ENCODE measurements at regions not wholly inside any gene's neighbourhood (a gene's known extent, or its start where the extent isn't known, plus 50 kb on each side); places are given as distances from the start of the nearest gene placed in this dataset.

GRCh38 chr6:91646649-91647048 lies 1059.8 kb upstream of the MAP3K7 start:
- Histone ChIP-seq H3K27me3 (ENCODE audit: insufficient read depth, poor library complexity, severe bottlenecking) (no peaks in the 10 kb centered on the region), H3K27ac (replicated peaks) (no peak overlapping the region), H3K4me3 (replicated peaks; ENCODE audit: insufficient read depth, low read length) (no peak overlapping the region)
- no peak for DNase-seq (ENCODE audit: low read depth in 1 of 2, low spot score in 1 of 2)
- TF ChIP-seq GABPA (IDR thresholded peaks at IDR 0.05; ENCODE audit: low read depth) (no peak), SPI1 (IDR thresholded peaks at IDR 0.05; ENCODE audit: borderline replicate concordance, low read depth) (no peak), CTCF (IDR thresholded peaks at IDR 0.05; ENCODE audit: insufficient read depth, low read length) (no peak), POLR2AphosphoS5 (IDR thresholded peaks at IDR 0.05; ENCODE audit: low read depth) (no peak), REST (IDR thresholded peaks at IDR 0.05; ENCODE audit: insufficient replicate concordance, low read depth) (no peak)

- Histone ChIP-seq H3K4me3 (replicated peaks; ENCODE audit: insufficient read depth, low read length) (no peak overlapping the region), H3K27me3 (ENCODE audit: insufficient read depth, poor library complexity, severe bottlenecking) (no peaks in the 10 kb centered on the region), H3K27ac (replicated peaks) (no peak overlapping the region)
- no peak for DNase-seq (ENCODE audit: low read depth in 1 of 2, low spot score in 1 of 2)
- TF ChIP-seq REST (IDR thresholded peaks at IDR 0.05; ENCODE audit: insufficient replicate concordance, low read depth): no peak
- TF ChIP-seq GABPA (IDR thresholded peaks at IDR 0.05; ENCODE audit: low read depth): no peak
These were observed 1058.9 kb upstream of the MAP3K7 start for GRCh38 chr6:91645811-91646210.

- Histone ChIP-seq H3K4me3 (replicated peaks; ENCODE audit: insufficient read depth, low read length) (no peak overlapping the region), H3K27ac (replicated peaks) (no peak overlapping the region), H3K27me3 (ENCODE audit: insufficient read depth, poor library complexity, severe bottlenecking) (no peaks in the 10 kb centered on the region)
- DNase-seq (ENCODE audit: low read depth in 1 of 2, low spot score in 1 of 2): no peak
- TF ChIP-seq REST (IDR thresholded peaks at IDR 0.05; ENCODE audit: insufficient replicate concordance, low read depth) (no peak), SPI1 (IDR thresholded peaks at IDR 0.05; ENCODE audit: borderline replicate concordance, low read depth) (no peak), POLR2AphosphoS5 (IDR thresholded peaks at IDR 0.05; ENCODE audit: low read depth) (no peak), CTCF (IDR thresholded peaks at IDR 0.05; ENCODE audit: insufficient read depth, low read length) (no peak), GABPA (IDR thresholded peaks at IDR 0.05; ENCODE audit: low read depth) (no peak)
These were observed 1050.3 kb upstream of the MAP3K7 start for GRCh38 chr6:91637217-91637616.

GRCh38 chr6:91634791-91635190 lies 1047.9 kb upstream of the MAP3K7 start:
- H3K4me3 ChIP-seq (replicated peaks; ENCODE audit: insufficient read depth, low read length): no peak overlapping the region
- DNase-seq (ENCODE audit: low read depth in 1 of 2, low spot score in 1 of 2): no peak
- no peaks in the 10 kb centered on the region for H3K27me3 ChIP-seq (ENCODE audit: insufficient read depth, poor library complexity, severe bottlenecking)
- no peak for TF ChIP-seq GABPA (IDR thresholded peaks at IDR 0.05; ENCODE audit: low read depth)
- no peak for TF ChIP-seq REST (IDR thresholded peaks at IDR 0.05; ENCODE audit: insufficient replicate concordance, low read depth)
- no peak for TF ChIP-seq POLR2AphosphoS5 (IDR thresholded peaks at IDR 0.05; ENCODE audit: low read depth)
- no peak for TF ChIP-seq SPI1 (IDR thresholded peaks at IDR 0.05; ENCODE audit: borderline replicate concordance, low read depth)
- TF ChIP-seq CTCF (IDR thresholded peaks at IDR 0.05; ENCODE audit: insufficient read depth, low read length): no peak
- H3K27ac ChIP-seq (replicated peaks): no peak overlapping the region
